DMS 273 (cell line): ENCODE measurements at regions not wholly inside any gene's neighbourhood (a gene's known extent, or its start where the extent isn't known, plus 50 kb on each side); places are given as distances from the start of the nearest gene placed in this dataset.

ENCODE experiments used
- DNase-seq: peaks from one replicate; lab custom pipeline; 2025; ENCODE audit not compliant: unreplicated experiment; lab: John Stamatoyannopoulos, UW

GRCh38 chr10:16352146-16352545 lies 84.7 kb upstream of the PTER start:
- no peak for DNase-seq

GRCh38 chr10:16360001-16360400 lies 76.8 kb upstream of the PTER start:
- no peak for DNase-seq

- DNase-seq: no peak
Observed at GRCh38 chr10:16360425-16360824, 76.4 kb upstream of the PTER start.

GRCh38 chr10:16361086-16361485 lies 75.7 kb upstream of the PTER start:
- DNase-seq: no peak

GRCh38 chr10:16363741-16364140 lies 73.1 kb upstream of the PTER start:
- no peak for DNase-seq

GRCh38 chr10:16367621-16368292 lies 69.1 kb upstream of the PTER start:
- DNase-seq: no peak

GRCh38 chr10:16381083-16381482 lies 55.7 kb upstream of the PTER start:
- DNase-seq: no peak

GRCh38 chr10:16384021-16384420 lies 52.8 kb upstream of the PTER start:
- DNase-seq: peak; percentile 94

- no peak for DNase-seq
Observed at GRCh38 chr10:16386855-16387254, 50.0 kb upstream of the PTER start.
